ENCODE measurements at regions not wholly inside any gene's neighbourhood (a gene's known extent, or its start where the extent isn't known, plus 50 kb on each side); places are given as distances from the start of the nearest gene placed in this dataset.

DNA sequence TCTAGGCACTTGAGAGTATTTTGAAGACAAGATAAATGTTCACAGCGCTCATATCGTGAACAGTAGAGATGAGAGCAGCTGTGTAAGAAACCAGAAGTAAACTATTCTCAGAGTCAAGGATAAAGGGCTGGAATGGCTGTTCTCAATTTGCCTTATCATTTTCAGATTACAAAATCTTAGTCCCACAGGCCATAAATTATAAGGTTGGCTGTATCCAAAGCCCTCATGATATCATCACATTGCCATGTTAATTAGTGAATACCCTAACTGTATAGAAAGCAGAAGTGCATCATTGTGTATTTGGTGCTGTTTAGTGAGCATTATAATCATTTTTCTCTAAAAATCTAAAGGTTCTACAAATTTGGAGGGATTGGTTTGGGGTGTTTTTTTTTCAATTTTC lies 168.9 kb upstream of the EDNRA start:
- TF ChIP-seq CTCF (IDR thresholded peaks at IDR 0.05; ENCODE audit: low read depth, low read length) (no peak), EZH2phosphoT487 (IDR thresholded peaks at IDR 0.05; ENCODE audit: low read depth) (no peak)
